ENCODE measurements at regions not wholly inside any gene's neighbourhood (a gene's known extent, or its start where the extent isn't known, plus 50 kb on each side); places are given as distances from the start of the nearest gene placed in this dataset.
"Not testable (repeated sequence)": the region's sequence is repeated elsewhere in the genome, so short reads cannot be mapped to it uniquely, and the experiment has no call there.

GRCh38 chr6:37566111-37566949, 66.6 kb upstream of the CCDC167 start:
- Histone ChIP-seq H3K4me3 (ENCODE audit: low read depth, low read length, poor library complexity, severe bottlenecking) (no peak overlapping the region), H3K36me3 (ENCODE audit: insufficient read depth, low read length) (no peaks in the 10 kb centered on the region), H3K79me2 (ENCODE audit: insufficient read depth, low read depth, low read length) (no peaks in the 10 kb centered on the region), H3K4me2 (ENCODE audit: low read length) (no peak overlapping the region; the same call in 1 of the 2 replicates), H3K4me1 (ENCODE audit: insufficient read depth, low read length, poor library complexity, severe bottlenecking) (peaks cover 41% of the 10 kb centered on the region), H3K9me3 (ENCODE audit: low read length) (no peaks in the 10 kb centered on the region), H2AFZ (ENCODE audit: low read length) (no peak overlapping the region), H4K20me1 (ENCODE audit: insufficient read depth, low read length) (no peaks in the 10 kb centered on the region), H3K27ac (ENCODE audit: low read depth, low read length, poor library complexity, severe bottlenecking) (no peak overlapping the region), H3K9me2 (ENCODE audit: insufficient read depth, low read length) (no peaks in the 10 kb centered on the region)
- intact Hi-C loops (cut with micrococcal nuclease; ENCODE audit: unreplicated experiment): loop anchor here (1.0 to 5.0 kb wide), 6 partner anchors 69 to 239 kb away; partner anchors contain the start of genes CCDC167 and CMTR1
- TF ChIP-seq EZH2phosphoT487 (IDR thresholded peaks at IDR 0.05; ENCODE audit: borderline replicate concordance, low read depth, low read length): no peak
- TF ChIP-seq, protein P1, sequence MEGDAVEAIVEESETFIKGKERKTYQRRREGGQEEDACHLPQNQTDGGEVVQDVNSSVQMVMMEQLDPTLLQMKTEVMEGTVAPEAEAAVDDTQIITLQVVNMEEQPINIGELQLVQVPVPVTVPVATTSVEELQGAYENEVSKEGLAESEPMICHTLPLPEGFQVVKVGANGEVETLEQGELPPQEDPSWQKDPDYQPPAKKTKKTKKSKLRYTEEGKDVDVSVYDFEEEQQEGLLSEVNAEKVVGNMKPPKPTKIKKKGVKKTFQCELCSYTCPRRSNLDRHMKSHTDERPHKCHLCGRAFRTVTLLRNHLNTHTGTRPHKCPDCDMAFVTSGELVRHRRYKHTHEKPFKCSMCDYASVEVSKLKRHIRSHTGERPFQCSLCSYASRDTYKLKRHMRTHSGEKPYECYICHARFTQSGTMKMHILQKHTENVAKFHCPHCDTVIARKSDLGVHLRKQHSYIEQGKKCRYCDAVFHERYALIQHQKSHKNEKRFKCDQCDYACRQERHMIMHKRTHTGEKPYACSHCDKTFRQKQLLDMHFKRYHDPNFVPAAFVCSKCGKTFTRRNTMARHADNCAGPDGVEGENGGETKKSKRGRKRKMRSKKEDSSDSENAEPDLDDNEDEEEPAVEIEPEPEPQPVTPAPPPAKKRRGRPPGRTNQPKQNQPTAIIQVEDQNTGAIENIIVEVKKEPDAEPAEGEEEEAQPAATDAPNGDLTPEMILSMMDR (conservative IDR thresholded peaks at IDR 0.05; ENCODE audit: low read length): peak; percentile 90
- no TSS peak for BruUV-seq (replicated peaks)
- CTCF ChIA-PET (ENCODE audit: unreplicated experiment): interaction anchor here (0.6 to 1.3 kb wide), 4 partner anchors 28 to 94 kb away, joined by 3 to 4 read pairs (median 3); no protein-coding TSS in a partner anchor
- DNase-seq (ENCODE audit: low spot score): peak; percentile 51
- POLR2A ChIA-PET: interaction anchor here (0.8 kb wide), 1 partner anchor 122 kb away, joined by 3 read pairs; no protein-coding TSS in a partner anchor

GRCh38 chr6:37565267-37566110, 65.8 kb upstream of the CCDC167 start:
- POLR2A ChIA-PET: interaction anchor here (0.6 to 1.1 kb wide), 3 partner anchors 10 to 1438 kb away, joined by 3 read pairs; no protein-coding TSS in a partner anchor
- no peak overlapping the region for H3K27ac ChIP-seq (ENCODE audit: low read depth, low read length, poor library complexity, severe bottlenecking)
- no peak for TF ChIP-seq EZH2phosphoT487 (IDR thresholded peaks at IDR 0.05; ENCODE audit: borderline replicate concordance, low read depth, low read length)
- TF ChIP-seq, protein P1 (conservative IDR thresholded peaks at IDR 0.05; ENCODE audit: low read length): no peak
- no peaks in the 10 kb centered on the region for H3K9me3 ChIP-seq (ENCODE audit: low read length)
- no peaks in the 10 kb centered on the region for H4K20me1 ChIP-seq (ENCODE audit: insufficient read depth, low read length)
- CTCF ChIA-PET (ENCODE audit: unreplicated experiment): interaction anchor here (0.6 to 1.3 kb wide), 4 partner anchors 27 to 93 kb away, joined by 3 to 4 read pairs (median 3); no protein-coding TSS in a partner anchor
- no TSS peak for BruUV-seq (replicated peaks)
- H3K36me3 ChIP-seq (ENCODE audit: insufficient read depth, low read length): no peaks in the 10 kb centered on the region
- no peak overlapping the region for H3K4me3 ChIP-seq (ENCODE audit: low read depth, low read length, poor library complexity, severe bottlenecking)
- intact Hi-C loops (cut with micrococcal nuclease; ENCODE audit: unreplicated experiment): loop anchor here (1.0 to 5.0 kb wide), 6 partner anchors 68 to 238 kb away; partner anchors contain the start of genes CCDC167 and CMTR1
- H3K4me1 ChIP-seq (ENCODE audit: insufficient read depth, low read length, poor library complexity, severe bottlenecking): peaks cover 41% of the 10 kb centered on the region
- no peaks in the 10 kb centered on the region for H3K79me2 ChIP-seq (ENCODE audit: insufficient read depth, low read depth, low read length)
- no peak for DNase-seq (ENCODE audit: low spot score)
- no peak overlapping the region for H2AFZ ChIP-seq (ENCODE audit: low read length)
- H3K4me2 ChIP-seq (ENCODE audit: low read length): no peak overlapping the region
- H3K9me2 ChIP-seq (ENCODE audit: insufficient read depth, low read length): no peaks in the 10 kb centered on the region

DNA sequence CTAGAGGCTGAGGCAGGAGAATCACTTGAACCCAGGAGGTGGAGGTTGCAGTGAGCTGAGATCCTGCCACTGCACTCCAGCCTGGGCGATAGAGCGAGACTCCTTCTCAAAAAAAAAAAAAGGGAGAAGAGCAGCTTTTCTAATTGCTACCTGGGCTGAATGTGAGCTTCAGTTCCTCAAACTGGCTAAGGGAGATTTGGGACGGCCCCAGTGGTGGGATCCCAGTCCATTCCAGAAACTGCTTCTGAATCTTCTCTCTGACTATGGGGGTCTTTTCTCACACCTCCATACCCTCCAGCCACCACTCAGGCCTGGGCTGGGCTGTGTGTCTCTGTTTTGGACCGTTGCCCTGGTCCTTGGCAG, 63.2 kb upstream of the CCDC167 start:
- H2AFZ ChIP-seq (ENCODE audit: low read length); H4K20me1 ChIP-seq (ENCODE audit: insufficient read depth, low read length); H3K4me2 ChIP-seq (ENCODE audit: low read length); H3K9me3 ChIP-seq (ENCODE audit: low read length); H3K9me2 ChIP-seq (ENCODE audit: insufficient read depth, low read length); intact Hi-C loops (cut with micrococcal nuclease; ENCODE audit: unreplicated experiment); BruUV-seq (replicated peaks); DNase-seq (ENCODE audit: low spot score); H3K36me3 ChIP-seq (ENCODE audit: insufficient read depth, low read length); H3K27ac ChIP-seq (ENCODE audit: low read depth, low read length, poor library complexity, severe bottlenecking); H3K79me2 ChIP-seq (ENCODE audit: insufficient read depth, low read depth, low read length); H3K4me3 ChIP-seq (ENCODE audit: low read depth, low read length, poor library complexity, severe bottlenecking): not testable (repeated sequence)
- peaks cover 52% of the 10 kb centered on the region for H3K4me1 ChIP-seq (ENCODE audit: insufficient read depth, low read length, poor library complexity, severe bottlenecking)
- ChIA-PET POLR2A (interaction anchor here (1.7 kb wide), 1 partner anchor 59 kb away, joined by 8 read pairs; no protein-coding TSS in a partner anchor), CTCF (ENCODE audit: unreplicated experiment) (interaction anchor here (1.5 kb wide), 1 partner anchor 24 kb away, joined by 6 read pairs; no protein-coding TSS in a partner anchor)

Measured in OCI-LY7 (cell line).